ENCODE measurements at regions not wholly inside any gene's neighbourhood (a gene's known extent, or its start where the extent isn't known, plus 50 kb on each side); places are given as distances from the start of the nearest gene placed in this dataset.

DNA sequence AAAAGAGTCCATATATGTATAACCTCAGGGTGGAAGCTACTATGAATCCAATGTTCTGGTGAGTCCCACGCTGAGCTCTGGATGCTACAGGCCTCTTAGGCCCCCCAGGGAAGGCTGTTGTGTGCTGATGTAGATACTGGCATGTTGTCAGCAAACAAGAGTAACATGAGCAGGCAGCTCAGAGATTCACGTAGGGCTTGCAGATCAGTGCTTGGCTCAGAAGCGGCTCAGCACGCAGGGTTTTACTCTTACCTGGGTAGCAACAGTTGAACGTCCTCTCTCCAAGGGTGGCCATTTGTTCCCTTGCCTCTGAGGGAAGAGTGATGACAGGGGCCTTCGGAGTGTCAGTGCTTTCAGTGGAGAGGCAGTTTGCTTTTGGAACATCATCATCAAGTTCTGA lies 93.4 kb downstream of the ZFP64 start:
- TF ChIP-seq, protein P1, sequence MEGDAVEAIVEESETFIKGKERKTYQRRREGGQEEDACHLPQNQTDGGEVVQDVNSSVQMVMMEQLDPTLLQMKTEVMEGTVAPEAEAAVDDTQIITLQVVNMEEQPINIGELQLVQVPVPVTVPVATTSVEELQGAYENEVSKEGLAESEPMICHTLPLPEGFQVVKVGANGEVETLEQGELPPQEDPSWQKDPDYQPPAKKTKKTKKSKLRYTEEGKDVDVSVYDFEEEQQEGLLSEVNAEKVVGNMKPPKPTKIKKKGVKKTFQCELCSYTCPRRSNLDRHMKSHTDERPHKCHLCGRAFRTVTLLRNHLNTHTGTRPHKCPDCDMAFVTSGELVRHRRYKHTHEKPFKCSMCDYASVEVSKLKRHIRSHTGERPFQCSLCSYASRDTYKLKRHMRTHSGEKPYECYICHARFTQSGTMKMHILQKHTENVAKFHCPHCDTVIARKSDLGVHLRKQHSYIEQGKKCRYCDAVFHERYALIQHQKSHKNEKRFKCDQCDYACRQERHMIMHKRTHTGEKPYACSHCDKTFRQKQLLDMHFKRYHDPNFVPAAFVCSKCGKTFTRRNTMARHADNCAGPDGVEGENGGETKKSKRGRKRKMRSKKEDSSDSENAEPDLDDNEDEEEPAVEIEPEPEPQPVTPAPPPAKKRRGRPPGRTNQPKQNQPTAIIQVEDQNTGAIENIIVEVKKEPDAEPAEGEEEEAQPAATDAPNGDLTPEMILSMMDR (IDR thresholded peaks at IDR 0.05), result no peak
- no peak for TF ChIP-seq ZFX (IDR thresholded peaks at IDR 0.05; ENCODE audit: borderline replicate concordance)

DNA sequence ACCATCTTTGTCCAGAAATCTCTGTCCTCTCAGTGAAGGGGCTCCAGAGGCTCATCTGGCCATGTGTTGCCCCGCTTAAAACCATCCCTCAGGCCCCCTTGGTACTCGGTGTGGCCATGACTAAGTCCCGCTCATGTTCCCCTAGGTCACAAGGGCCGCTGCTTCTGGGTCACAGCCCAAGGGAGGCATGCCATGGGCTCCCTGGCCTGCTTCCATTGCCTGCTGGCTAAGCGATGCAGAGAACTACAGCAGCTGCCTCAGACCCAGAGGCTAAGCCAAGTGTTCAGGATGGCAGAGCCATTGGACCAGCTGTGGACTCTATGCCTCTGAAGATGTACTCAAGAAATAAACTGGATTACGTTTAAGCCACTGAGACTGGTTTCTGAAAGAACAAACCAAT lies 95.5 kb downstream of the ZFP64 start:
- no peak for TF ChIP-seq ZFX (IDR thresholded peaks at IDR 0.05; ENCODE audit: borderline replicate concordance)
- TF ChIP-seq, protein P1 (IDR thresholded peaks at IDR 0.05), result no peak
- H3K27ac ChIP-seq, result no peak overlapping the region

More for the DNA sequence above, 93.4 kb downstream of the ZFP64 start:
- no peak overlapping the region for H3K27ac ChIP-seq

DNA sequence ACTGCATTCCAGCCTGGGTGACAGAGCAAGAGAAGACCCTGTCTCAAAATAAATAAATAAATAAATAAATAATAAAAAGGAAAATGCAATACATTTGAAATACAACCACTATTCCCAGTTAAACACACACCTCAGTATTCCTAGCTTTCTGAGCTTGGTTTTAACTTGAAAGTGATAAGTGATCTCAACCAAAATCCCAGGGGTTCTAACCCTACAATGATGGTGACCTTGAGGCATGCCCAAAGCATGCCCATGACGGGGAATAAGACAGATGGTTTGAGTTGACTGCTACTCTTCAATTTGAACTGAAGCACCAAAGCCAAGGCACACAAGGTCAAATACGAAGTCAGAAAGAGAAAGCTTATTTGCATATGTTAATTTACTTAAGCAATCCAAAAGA lies 96.9 kb downstream of the ZFP64 start:
- no peak overlapping the region for H3K27ac ChIP-seq
- TF ChIP-seq, protein P1 (IDR thresholded peaks at IDR 0.05), result no peak
- no peak for TF ChIP-seq ZFX (IDR thresholded peaks at IDR 0.05; ENCODE audit: borderline replicate concordance)

DNA sequence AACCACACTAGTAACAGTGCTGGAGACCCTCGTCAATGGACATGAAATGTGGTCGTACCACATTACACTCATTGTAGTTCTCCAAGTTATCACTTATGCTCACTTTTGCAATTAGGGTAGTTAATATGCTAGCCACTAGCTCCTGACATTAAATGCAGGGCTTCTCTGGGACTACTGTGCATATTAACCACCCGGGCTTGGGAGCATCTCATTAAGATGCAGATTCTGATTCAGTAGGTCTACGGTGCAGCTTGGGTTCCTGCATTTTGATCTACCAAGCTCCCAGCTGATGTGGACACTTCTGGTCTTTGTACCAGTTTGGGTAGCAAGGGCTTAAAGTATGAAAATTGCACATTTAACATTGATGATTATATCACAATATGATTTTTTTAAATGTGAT lies 98.0 kb downstream of the ZFP64 start:
- TF ChIP-seq ZFX (IDR thresholded peaks at IDR 0.05; ENCODE audit: borderline replicate concordance), result no peak
- TF ChIP-seq, protein P1 (IDR thresholded peaks at IDR 0.05), result no peak
- no peak overlapping the region for H3K27ac ChIP-seq

DNA sequence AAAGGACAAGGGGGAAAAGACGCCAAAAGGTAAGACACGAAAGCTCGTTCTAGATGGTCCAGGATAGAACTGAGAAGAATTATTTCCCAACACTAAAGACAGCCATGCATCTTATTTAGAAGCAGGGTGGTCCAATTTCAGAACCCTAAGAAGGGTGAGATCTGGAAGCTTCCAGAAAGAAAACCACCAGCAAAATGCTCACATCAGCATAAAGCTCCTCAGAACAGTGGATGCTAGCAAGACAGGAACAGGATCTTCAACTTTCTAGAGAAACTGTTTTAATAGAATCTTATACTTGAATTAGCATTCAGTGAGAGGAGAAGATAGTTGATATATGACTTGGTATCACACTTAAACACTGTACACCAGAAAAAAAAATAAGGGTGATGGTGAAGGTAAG lies 101.5 kb downstream of the ZFP64 start:
- TF ChIP-seq, protein P1 (IDR thresholded peaks at IDR 0.05), result no peak
- no peak for TF ChIP-seq ZFX (IDR thresholded peaks at IDR 0.05; ENCODE audit: borderline replicate concordance)
- no peak overlapping the region for H3K27ac ChIP-seq

DNA sequence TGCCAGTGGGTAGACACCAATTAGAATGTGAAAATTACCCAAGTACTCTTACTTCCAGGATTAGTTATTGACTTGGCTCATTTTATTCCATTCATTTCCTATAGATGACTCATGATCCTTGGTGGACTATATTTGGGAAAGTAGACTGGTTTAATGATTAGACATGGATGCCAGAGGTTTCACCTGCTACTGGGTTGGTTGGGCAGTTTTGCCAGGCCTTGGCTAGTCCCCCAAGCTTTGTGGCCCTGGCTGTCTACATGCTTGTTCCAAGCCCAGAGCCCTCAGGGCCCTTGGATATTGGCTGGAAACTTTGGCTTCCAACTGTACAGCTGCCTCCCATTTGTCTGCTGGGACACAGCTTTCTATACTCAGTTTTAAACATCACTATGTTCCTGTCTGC lies 104.1 kb downstream of the ZFP64 start:
- H3K27ac ChIP-seq, result no peak overlapping the region
- TF ChIP-seq ZFX (IDR thresholded peaks at IDR 0.05; ENCODE audit: borderline replicate concordance), result no peak
- TF ChIP-seq, protein P1 (IDR thresholded peaks at IDR 0.05), result no peak

DNA sequence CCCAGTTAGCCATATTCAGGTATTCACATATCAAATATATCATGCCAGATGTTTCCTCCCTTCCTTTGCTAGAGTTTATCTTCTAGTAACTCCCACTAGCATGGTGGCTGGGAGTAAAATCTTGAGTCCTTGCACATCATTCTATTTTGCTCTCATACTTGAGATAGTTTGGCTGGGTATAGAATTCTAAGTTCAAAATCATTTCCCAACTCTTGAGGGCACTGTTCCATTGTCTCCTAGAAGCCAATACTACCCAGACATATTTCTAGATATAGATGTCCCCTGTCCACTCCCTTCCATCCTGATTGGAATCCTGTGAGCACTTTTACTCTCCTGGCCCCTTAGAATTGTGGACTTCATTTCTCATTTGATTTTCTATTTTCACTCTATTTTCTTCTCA lies 104.7 kb downstream of the ZFP64 start:
- TF ChIP-seq ZFX (IDR thresholded peaks at IDR 0.05; ENCODE audit: borderline replicate concordance), result no peak
- TF ChIP-seq, protein P1 (IDR thresholded peaks at IDR 0.05), result no peak
- H3K27ac ChIP-seq, result no peak overlapping the region

All from 22Rv1 (cell line).